Neural cell (in vitro differentiated cells): ENCODE measurements at regions not wholly inside any gene's neighbourhood (a gene's known extent, or its start where the extent isn't known, plus 50 kb on each side); places are given as distances from the start of the nearest gene placed in this dataset.

Source experiments
- H2AFZ ChIP-seq: fragments of 200-600, 300-800 bp; sonication (generic), shearing (Covaris generic); 2 replicates; pipeline ENCODE4 v1.6.0; 2014; ENCODE audit warnings: low read depth, mild to moderate bottlenecking, antibody characterized with exemption, low read length, moderate library complexity
- H3F3A ChIP-seq: fragments of 200-600 bp; shearing (Covaris generic); 2 replicates; pipeline ENCODE4 v1.6.1; 2016; ENCODE audit warnings: mild to moderate bottlenecking, moderate library complexity, mixed read lengths, antibody characterized with exemption, low read length; ENCODE audit not compliant: insufficient read depth, poor library complexity, severe bottlenecking
- H3K27ac ChIP-seq: fragments of 200-600, 300-800 bp; sonication (generic), shearing (Covaris generic); 2 replicates; pipeline ENCODE4 v1.5.1; 2014; ENCODE audit warnings: mild to moderate bottlenecking, low read length, moderate library complexity
- H3K27me3 ChIP-seq: fragments of 300-800, 200-600 bp; sonication (generic), shearing (Covaris generic); 2 replicates; pipeline ENCODE4 v1.6.0; 2014; ENCODE audit warnings: mild to moderate bottlenecking, low read depth, low read length, moderate library complexity; ENCODE audit not compliant: insufficient read depth
- H3K36me3 ChIP-seq: fragments of 300-800, 200-600 bp; sonication (generic), shearing (Covaris generic); 2 replicates; pipeline ENCODE4 v1.5.1; 2014; ENCODE audit warnings: mild to moderate bottlenecking, antibody characterized with exemption, low read length, moderate library complexity; ENCODE audit not compliant: insufficient read depth
- H3K4me2 ChIP-seq: fragments of 300-800, 200-600 bp; sonication (generic), shearing (Covaris generic); 2 replicates; pipeline ENCODE4 v1.6.0; 2014; ENCODE audit warnings: mild to moderate bottlenecking, low read length
- H3K4me3 ChIP-seq: fragments of 300-800, 200-600 bp; sonication (generic), shearing (Covaris generic); 2 replicates; pipeline ENCODE4 v1.5.1; 2014; ENCODE audit warnings: mild to moderate bottlenecking, low read length, moderate library complexity
- H3K79me2 ChIP-seq: fragments of 200-600 bp; shearing (Covaris generic); replicated peaks from 2 replicates; pipeline ENCODE4 v1.6.0; 2014; ENCODE audit warnings: mild to moderate bottlenecking, low read length, moderate library complexity; ENCODE audit not compliant: insufficient read depth
- H3K9ac ChIP-seq: fragments of 300-800, 200-600 bp; sonication (generic), shearing (Covaris generic); 2 replicates; pipeline ENCODE4 v1.6.1; 2016; ENCODE audit warnings: mild to moderate bottlenecking, low read length, mixed read lengths
- H3K9me2 ChIP-seq: fragments of 200-600 bp; shearing (Covaris generic); 2 replicates; pipeline ENCODE4 v1.6.1; 2016; ENCODE audit warnings: mild to moderate bottlenecking, low read length, mixed read lengths; ENCODE audit not compliant: insufficient read depth
- H3K9me3 ChIP-seq: fragments of 200-600, 300-800 bp; sonication (generic), shearing (Covaris generic); 2 replicates; pipeline ENCODE4 v1.6.1; 2016; ENCODE audit warnings: mild to moderate bottlenecking, mixed run types, low read length, moderate library complexity, mixed read lengths
- H4K20me1 ChIP-seq: fragments of 200-600 bp; shearing (Covaris generic); 2 replicates; pipeline ENCODE4 v1.6.1; 2016; ENCODE audit warnings: mild to moderate bottlenecking, mixed run types; ENCODE audit not compliant: insufficient read depth
- EP300 ChIP-seq: fragments of 450-650 bp; conservative IDR thresholded peaks from 2 replicates; pipeline ENCODE4 v1.6.1; 2014; ENCODE audit warnings: antibody characterized with exemption, mild to moderate bottlenecking, moderate library complexity; ENCODE audit not compliant: poor library complexity, severe bottlenecking
- EZH2 ChIP-seq: fragments of 200-600, 300-800 bp; shearing (Covaris generic), sonication (generic); IDR thresholded peaks from 2 replicates; pipeline ENCODE4 v1.6.1; 2014; ENCODE audit warnings: antibody characterized with exemption, low read length, borderline replicate concordance, mild to moderate bottlenecking; ENCODE audit not compliant: insufficient read depth, poor library complexity, severe bottlenecking
- MXI1 ChIP-seq: fragments of 450-650 bp; conservative IDR thresholded peaks from 2 replicates; pipeline ENCODE4 v1.6.1; 2014; ENCODE audit warnings: antibody characterized with exemption, mild to moderate bottlenecking; ENCODE audit not compliant: poor library complexity, severe bottlenecking
- POLR2AphosphoS5 ChIP-seq: IDR thresholded peaks from 2 replicates; pipeline ENCODE4 v1.6.1; 2012
- RAD21 ChIP-seq: fragments of 450-650 bp; conservative IDR thresholded peaks from 2 replicates; pipeline ENCODE4 v1.6.1; 2014; ENCODE audit warnings: antibody characterized with exemption, mild to moderate bottlenecking, moderate library complexity
- SMC3 ChIP-seq: fragments of 450-650 bp; conservative IDR thresholded peaks from 2 replicates; pipeline ENCODE4 v1.6.1; 2014; ENCODE audit warnings: antibody characterized with exemption, mild to moderate bottlenecking, moderate library complexity; ENCODE audit not compliant: poor library complexity
- TAF1 ChIP-seq: IDR thresholded peaks from 2 replicates; pipeline ENCODE4 v1.6.1; 2012; ENCODE audit warnings: low read depth
- TF ChIP-seq, protein P1 (sequence below): IDR thresholded peaks from 2 replicates; pipeline ENCODE4 v1.6.1; 2012; ENCODE audit warnings: borderline replicate concordance
- TF ChIP-seq, protein P2 (sequence below): fragments of 450-650 bp; IDR thresholded peaks from 2 replicates; pipeline ENCODE4 v1.5.1; 2014; ENCODE audit warnings: antibody characterized with exemption, mild to moderate bottlenecking, moderate library complexity; ENCODE audit not compliant: poor library complexity, severe bottlenecking

DNA sequence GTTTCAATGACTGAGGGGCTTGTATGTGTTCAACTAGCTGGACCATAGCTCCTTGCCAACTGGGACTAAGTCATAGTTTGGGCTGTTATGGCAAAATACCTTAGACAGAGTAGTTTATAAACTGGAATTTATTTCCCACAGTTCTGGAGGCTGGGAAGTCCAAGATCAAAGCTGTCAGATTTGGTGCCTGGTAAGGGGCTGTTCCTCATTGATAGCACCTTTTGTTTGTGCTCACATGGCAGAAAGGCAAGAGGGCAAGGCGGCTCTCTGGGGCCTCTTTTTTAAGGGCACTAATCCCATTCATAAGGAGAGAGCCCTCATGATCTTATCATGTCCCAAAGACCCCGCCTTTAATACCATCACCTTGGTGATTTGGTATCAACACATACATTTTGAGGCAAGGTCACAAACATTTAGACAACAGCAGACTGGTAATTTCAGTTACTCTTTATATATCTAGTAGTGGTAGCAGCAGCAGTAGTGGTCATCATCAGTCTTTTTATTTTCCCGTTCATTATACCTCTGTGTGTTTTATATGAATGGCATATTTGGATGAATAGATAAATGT, 477.0 kb downstream of the CCDC171 start:
- Histone ChIP-seq H3F3A (no peaks in the 10 kb centered on the region), H3K27ac (no peak overlapping the region), H4K20me1 (no peaks in the 10 kb centered on the region), H3K4me3 (no peak overlapping the region), H3K27me3 (no peaks in the 10 kb centered on the region), H3K4me2 (no peak overlapping the region), H3K36me3 (no peaks in the 10 kb centered on the region), H3K9me3 (no peaks in the 10 kb centered on the region), H3K9me2 (no peaks in the 10 kb centered on the region), H3K9ac (no peak overlapping the region), H3K79me2 (no peaks in the 10 kb centered on the region), H2AFZ (no peak overlapping the region)
- TF ChIP-seq, protein P1, sequence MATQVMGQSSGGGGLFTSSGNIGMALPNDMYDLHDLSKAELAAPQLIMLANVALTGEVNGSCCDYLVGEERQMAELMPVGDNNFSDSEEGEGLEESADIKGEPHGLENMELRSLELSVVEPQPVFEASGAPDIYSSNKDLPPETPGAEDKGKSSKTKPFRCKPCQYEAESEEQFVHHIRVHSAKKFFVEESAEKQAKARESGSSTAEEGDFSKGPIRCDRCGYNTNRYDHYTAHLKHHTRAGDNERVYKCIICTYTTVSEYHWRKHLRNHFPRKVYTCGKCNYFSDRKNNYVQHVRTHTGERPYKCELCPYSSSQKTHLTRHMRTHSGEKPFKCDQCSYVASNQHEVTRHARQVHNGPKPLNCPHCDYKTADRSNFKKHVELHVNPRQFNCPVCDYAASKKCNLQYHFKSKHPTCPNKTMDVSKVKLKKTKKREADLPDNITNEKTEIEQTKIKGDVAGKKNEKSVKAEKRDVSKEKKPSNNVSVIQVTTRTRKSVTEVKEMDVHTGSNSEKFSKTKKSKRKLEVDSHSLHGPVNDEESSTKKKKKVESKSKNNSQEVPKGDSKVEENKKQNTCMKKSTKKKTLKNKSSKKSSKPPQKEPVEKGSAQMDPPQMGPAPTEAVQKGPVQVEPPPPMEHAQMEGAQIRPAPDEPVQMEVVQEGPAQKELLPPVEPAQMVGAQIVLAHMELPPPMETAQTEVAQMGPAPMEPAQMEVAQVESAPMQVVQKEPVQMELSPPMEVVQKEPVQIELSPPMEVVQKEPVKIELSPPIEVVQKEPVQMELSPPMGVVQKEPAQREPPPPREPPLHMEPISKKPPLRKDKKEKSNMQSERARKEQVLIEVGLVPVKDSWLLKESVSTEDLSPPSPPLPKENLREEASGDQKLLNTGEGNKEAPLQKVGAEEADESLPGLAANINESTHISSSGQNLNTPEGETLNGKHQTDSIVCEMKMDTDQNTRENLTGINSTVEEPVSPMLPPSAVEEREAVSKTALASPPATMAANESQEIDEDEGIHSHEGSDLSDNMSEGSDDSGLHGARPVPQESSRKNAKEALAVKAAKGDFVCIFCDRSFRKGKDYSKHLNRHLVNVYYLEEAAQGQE: no peak
- TF ChIP-seq MXI1: no peak
- TF ChIP-seq SMC3: no peak
- no peak for TF ChIP-seq RAD21
- TF ChIP-seq POLR2AphosphoS5: no peak
- TF ChIP-seq EZH2: no peak
- no peak for TF ChIP-seq EP300
- TF ChIP-seq, protein P2, sequence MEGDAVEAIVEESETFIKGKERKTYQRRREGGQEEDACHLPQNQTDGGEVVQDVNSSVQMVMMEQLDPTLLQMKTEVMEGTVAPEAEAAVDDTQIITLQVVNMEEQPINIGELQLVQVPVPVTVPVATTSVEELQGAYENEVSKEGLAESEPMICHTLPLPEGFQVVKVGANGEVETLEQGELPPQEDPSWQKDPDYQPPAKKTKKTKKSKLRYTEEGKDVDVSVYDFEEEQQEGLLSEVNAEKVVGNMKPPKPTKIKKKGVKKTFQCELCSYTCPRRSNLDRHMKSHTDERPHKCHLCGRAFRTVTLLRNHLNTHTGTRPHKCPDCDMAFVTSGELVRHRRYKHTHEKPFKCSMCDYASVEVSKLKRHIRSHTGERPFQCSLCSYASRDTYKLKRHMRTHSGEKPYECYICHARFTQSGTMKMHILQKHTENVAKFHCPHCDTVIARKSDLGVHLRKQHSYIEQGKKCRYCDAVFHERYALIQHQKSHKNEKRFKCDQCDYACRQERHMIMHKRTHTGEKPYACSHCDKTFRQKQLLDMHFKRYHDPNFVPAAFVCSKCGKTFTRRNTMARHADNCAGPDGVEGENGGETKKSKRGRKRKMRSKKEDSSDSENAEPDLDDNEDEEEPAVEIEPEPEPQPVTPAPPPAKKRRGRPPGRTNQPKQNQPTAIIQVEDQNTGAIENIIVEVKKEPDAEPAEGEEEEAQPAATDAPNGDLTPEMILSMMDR: no peak

- Histone ChIP-seq H3K79me2 (no peaks in the 10 kb centered on the region), H3K4me3 (no peak overlapping the region), H3K9me3 (no peaks in the 10 kb centered on the region), H4K20me1 (no peaks in the 10 kb centered on the region), H3K27me3 (no peaks in the 10 kb centered on the region), H3K36me3 (no peaks in the 10 kb centered on the region), H3F3A (no peaks in the 10 kb centered on the region), H3K27ac (no peak overlapping the region), H2AFZ (no peak overlapping the region), H3K4me2 (no peak overlapping the region), H3K9ac (no peak overlapping the region), H3K9me2 (no peaks in the 10 kb centered on the region)
- TF ChIP-seq EP300: no peak
- TF ChIP-seq, protein P2: no peak
- TF ChIP-seq TAF1: no peak
- TF ChIP-seq POLR2AphosphoS5: no peak
- no peak for TF ChIP-seq EZH2
- TF ChIP-seq MXI1: no peak
These were observed 477.8 kb downstream of the CCDC171 start for GRCh38 chr9:16030528-16031185.
